Activated CD4-positive, alpha-beta T cell treated with anti-CD3 and anti-CD28 coated beads, Interleukin-2, amount 50 U/mL, for 48 hours (primary cell): ENCODE measurements at regions not wholly inside any gene's neighbourhood (a gene's known extent, or its start where the extent isn't known, plus 50 kb on each side); places are given as distances from the start of the nearest gene placed in this dataset.
"Not testable (repeated sequence)": the region's sequence is repeated elsewhere in the genome, so short reads cannot be mapped to it uniquely, and the experiment has no call there.

Source experiments
- DNase-seq, 2 experiments: peaks; one replicate each; pipeline ENCODE4 v3.0.0-alpha.2; 2020

DNA sequence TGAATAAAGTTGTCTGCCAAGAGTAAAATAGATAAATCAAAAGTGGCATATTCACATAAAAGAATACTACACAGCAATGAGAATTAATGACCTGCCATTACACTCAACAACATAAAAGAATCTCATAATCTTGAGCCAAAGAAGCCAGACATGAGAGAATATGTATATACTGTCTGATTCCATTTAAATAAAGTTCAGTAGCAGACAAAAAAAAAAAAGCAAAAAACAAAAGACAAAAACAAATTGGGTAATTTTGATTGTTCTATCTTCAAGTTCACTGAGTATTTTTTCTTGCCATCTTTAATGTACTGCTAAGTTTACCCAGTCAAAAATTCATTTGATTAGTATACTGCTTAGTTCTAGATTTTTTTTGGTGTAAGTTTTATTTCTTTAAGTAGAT lies 87.9 kb upstream of the TRPC7 start:
- no peak for DNase-seq

DNA sequence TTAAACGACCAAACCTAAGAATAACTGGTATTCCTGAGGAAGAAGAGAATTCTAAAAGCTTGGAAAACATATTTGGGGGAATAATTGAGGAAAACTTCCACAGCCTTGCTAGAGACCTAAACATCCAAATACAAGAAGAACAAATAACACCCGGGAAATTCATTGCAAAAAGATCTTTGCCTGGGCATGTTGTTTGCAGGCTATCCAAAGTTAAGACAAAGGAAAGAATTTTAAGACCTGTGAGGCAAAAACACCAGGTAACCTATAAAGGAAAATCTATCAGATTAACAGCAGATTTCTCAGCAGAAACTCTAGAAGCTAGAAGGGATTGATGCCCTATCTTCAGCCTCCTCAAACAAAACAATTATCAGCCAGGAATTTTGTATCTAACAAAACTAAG lies 82.2 kb upstream of the TRPC7 start:
- not testable (repeated sequence) for DNase-seq

DNA sequence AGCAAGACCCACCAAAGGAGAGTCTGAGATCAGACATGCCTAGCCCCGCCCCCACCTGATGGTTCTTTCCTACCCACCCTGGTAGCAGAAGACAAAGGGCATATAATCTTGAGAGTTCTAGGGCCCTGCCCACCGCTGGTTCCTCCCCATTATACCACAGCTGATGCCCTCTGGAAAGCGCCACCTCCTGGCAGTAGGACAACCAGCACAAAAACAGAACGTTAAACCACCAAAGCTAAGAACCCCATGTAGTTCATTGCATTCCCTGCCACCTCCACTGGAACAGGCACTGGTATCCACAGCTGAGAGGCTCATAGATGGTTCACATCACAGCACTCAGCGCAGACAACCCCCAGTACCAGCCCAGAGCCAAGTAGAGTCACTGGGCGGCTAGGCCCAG lies 81.2 kb upstream of the TRPC7 start:
- DNase-seq, result no peak

DNA sequence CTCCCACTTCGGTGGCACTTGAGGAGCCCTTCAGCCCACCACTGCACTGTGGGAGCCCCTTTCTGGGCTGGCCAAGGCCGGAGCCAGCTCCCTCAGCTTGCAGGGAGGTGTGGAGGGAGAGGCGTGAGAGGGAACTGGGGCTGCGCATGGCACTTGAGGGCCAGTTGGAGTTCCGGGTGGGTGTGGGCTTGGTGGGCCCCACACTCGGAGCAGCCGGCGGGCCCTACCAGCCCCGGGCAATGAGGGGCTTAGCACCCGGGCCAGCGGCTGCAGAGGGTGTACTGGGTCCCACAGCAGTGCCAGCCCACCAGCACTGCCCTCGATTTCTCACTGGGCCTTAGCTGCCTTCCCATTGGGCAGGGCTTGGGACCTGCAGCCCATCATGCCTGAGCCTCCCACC lies 78.8 kb upstream of the TRPC7 start:
- not testable (repeated sequence) for DNase-seq

DNA sequence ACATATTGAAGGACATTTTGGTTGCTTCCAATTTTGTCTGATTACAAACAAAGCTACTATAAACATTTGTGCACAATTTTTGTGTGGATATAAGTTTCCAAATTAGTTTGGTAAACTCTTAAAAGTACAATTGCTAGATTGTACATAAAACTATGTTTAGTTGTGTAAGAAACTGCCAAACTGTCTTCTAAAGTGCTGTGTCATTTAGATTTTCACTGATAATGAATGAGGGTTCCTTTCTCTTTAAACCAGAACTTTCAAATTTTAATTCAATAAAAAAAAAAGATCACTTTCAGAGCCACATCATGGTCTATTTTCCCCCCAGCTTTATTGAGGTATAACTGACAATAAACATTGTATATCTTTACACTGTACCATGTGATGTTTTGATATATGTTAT lies 74.0 kb upstream of the TRPC7 start:
- no peak for DNase-seq

DNA sequence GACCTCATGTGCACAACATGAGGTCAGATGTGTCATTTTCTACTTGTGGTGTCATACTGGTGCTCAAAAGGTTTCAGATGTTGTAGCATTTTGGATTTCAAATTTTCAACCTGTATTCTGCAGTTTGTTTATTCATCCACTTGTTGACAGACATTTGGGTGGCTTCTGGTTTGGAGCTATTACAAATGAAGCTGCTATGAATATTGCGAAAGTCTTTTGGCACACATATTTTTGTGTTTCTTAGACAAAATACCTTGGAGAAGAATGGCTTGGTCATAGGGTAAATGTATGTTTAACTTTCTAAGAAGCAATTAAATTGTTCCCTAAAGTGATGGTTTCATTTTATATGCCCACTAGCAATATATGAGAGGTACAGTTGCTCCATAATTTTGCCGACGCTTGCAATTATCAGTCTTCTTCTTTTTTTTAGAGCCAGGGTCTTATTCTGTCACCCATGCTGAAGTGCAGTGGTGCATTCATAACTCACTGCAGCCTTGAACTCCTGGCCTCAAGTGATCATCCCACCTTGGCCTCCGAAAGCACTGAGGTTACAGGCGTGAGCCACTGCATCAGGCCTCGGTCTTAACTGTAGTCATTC lies 70.7 kb upstream of the TRPC7 start:
- DNase-seq, result no peak

DNA sequence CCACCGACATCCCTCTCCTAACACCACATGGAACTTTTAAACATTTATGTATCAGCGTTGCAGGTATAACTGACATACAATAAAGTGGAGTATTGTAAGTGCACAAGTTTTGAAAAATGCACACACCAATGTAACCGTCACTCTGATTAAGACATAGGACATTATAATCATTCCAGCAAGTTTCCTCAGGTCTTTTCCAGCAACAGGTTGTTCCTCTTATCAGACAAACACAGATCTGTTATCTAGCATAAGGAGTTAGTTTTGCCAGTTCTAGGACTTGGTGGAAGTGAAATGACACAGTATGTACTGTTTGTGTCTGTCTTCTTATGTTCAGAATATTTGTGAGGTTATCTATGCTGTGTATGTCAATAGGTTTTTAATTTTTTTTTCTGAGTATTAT lies 69.5 kb upstream of the TRPC7 start:
- DNase-seq, result no peak

DNA sequence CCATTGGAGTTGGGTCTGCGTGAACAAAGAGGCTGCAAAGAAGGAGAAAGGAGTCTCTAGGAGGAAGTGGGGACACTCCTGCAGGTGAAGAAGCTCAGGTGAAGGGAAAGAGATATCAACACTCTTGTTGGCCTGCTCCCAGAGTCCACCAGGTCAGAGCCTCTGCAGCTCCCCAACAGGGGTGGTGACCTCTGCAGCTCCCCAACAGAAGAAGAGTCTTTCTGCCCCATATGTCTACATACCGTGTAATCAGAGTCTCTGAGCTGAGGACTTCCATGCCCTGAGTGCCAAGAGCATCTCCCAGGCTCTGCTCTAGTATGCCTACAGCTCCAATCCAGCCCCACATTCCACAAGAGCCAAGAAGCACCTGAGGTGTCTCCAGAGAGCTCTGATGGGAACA lies 67.4 kb upstream of the TRPC7 start:
- no peak for DNase-seq

DNA sequence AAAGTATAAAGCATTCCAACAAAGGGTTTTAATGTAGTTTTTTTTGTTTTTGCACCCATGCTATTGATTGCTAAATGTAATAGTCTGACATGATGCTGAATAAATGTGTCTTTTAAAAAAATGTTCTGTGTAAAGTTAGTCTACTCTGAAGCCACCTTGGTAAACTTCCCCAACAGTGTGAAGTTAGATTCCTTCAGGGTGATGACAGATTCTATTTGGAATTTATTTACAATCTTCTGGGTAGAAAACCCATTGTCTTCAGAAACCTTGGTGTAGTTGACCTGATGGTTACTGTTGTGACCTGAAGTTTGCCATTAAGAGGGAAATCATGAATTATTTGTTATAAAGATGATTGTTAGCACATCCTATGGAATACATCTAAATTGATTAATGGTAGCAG lies 64.7 kb upstream of the TRPC7 start:
- DNase-seq, result no peak

DNA sequence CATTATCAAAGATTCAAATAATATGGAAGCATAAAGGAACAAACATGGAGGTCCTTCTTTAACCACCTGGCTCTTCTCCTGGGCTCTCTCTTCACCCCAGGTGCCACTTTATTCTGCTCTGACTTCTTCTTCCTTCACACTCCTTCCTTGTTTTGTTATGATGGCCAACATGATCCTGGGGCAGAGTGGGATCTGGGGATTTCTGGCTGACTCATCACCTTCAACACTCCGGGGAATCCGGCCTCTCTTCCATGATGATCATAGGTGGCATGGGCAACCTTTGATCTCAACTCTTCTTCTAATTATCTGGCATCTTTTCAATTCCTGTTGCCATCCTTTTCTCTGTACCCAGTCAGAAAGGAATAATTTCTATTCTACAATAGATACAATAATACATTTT lies 62.1 kb upstream of the TRPC7 start:
- DNase-seq, result no peak

DNA sequence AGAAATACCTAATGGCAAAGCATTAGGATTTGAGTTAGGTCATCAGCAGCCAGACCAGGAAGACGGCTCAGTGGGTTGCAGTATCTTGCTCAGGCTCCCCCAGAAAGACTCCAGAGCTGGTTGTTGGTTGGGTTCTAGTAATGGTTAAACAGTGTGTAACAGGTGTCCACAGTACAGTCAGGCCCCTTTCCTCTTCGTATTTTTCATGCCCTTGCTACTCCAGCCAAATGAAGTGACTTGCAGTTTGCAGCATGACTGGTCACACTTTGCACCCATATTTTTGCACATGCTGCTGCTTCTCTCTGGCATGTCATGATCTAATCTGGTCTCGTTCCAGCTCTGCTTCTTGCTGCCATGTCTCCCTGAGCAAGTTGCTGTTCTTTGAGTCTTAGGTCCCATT lies 60.6 kb upstream of the TRPC7 start:
- DNase-seq, result no peak

DNA sequence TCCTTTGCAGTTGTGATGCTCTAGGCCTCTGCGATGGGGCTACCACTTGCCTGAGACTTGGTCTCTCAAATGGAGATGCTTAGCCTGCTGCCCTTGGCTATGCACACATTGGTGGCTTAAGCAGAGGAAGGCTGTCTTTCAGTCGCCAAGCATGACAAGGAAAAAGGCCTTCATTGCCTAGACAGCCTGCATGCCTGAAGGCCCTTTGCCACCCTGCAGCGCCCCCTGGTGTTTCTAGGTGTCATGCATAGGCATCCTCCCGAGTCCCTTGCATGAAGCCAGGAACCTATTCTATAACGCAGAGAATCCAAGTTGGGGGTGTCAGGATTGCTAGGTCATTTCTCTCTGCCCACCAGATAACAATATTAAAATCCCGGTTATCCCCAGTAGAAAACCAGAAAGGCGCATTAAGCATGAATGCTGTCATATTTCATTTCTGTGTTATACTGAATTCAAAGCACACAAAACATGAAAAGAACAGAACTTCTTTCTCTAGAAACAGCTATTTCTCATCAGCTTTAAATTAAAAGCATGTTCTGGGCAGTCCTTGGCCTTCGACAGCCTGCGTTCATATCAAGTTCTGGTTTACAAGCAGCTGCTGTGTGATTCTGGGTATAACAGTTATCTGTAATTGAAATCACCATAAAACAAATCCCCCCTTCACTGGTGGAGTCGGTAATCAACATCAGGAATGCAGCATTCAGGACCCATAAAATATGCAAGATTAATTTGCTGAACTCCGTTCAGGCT lies 59.7 kb upstream of the TRPC7 start:
- peak; percentile 66 to 68 for DNase-seq

DNA sequence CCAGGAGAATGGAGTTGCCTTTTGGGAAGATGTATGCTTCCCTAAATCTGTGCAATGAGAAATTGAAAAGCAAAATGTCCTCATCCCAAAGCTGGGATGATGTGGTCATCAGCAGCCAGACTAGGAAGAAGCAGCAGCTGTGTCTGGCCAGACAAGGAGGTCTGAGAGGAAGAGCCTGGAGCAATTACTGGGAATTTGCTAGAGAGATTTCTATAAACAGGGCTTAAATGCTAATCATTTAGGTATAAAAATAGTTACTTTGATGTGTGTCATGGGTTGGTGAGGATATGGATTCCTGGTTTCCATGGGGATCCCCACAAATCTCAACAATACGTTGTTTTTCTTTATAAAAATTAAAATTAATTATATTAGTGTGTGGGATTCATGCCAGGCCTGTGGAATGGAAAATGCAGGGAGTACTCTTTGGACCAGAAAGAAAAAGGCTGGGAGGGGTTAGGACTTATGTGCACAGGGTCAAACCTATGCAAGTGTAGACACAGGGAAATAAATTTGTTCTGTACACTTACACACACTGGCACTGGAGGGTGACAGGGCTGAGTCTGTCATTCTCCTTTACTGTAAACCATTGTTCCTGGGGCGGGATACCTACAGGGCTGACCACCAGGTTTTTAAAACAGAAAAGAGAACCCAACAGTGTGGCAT lies 58.7 kb upstream of the TRPC7 start:
- DNase-seq, result no peak

DNA sequence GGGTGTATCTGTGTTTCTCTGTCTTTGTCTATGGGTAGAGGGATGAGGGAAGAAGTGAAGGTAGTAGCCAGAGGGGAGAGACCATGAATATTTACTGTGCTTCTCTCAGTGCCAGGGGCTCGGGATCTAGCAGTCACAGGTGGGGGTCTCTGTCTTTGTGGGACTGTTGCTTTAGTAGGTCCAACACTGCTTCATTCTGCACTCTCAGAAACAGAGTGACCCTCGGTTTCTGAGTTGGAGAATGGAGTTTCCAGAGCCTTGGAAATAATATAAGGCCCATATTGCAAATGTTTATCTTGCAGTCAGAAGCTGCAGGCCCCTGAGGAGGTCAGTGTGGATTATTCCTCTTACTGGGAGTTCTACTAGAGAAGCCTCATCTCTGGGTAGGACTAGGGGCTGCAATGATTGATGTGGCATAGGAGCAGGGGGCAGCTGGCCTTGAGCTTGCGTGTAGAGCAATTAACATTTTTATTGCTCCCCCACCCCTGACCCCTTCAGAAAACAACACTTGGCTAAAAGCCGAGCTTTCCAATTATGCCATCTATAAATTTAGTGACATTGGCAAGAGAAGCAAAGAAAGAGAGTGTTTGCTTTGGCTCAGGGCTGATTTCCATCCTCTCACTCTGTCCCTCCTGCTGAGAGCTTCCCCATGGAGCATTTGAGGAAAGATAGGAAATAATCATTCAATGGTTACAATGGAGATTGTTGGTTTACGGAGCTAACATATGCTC lies 55.0 kb upstream of the TRPC7 start:
- DNase-seq, result no peak

DNA sequence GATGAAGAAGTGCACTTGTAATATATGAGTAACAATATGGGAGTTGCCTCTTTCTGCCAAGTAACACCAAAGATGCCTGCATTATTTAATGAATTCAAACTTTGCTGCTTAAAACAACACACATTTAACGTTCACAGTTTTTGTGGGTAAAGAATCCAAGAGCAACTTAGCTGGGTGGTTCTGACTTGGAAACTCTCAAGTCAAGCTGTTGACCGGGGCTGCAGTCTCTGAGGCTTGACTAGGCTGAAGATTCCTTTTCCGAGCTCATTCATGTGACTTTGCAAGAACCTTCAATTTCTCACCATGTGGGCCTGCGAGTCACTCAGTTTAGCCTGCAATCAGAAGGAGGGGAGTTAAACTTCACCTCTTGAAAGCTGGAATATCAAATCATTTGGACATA lies 53.0 kb upstream of the TRPC7 start:
- DNase-seq, result no peak
